GM12891 (cell line): ENCODE measurements at regions not wholly inside any gene's neighbourhood (a gene's known extent, or its start where the extent isn't known, plus 50 kb on each side); places are given as distances from the start of the nearest gene placed in this dataset.

Source experiments
- PAX5 ChIP-seq: IDR thresholded peaks from 2 replicates; pipeline ENCODE4 v1.6.1; 2011; ENCODE audit warnings: low read length, moderate library complexity, mild to moderate bottlenecking; ENCODE audit not compliant: insufficient read depth, severe bottlenecking
- POLR2A ChIP-seq: IDR thresholded peaks from 2 replicates; pipeline ENCODE4 v1.6.1; 2011; ENCODE audit warnings: low read depth, low read length, control low read depth
- POLR2AphosphoS5 ChIP-seq: IDR thresholded peaks from 2 replicates; pipeline ENCODE4 v1.6.1; 2011; ENCODE audit warnings: low read depth, low read length, control low read depth
- POU2F2 ChIP-seq: IDR thresholded peaks from 2 replicates; pipeline ENCODE4 v1.6.1; 2011; ENCODE audit warnings: low read depth, mild to moderate bottlenecking, control low read depth, low read length, moderate library complexity
- SPI1 ChIP-seq: IDR thresholded peaks from 2 replicates; pipeline ENCODE4 v1.6.1; 2011; ENCODE audit warnings: low read depth, low read length, control low read depth
- TAF1 ChIP-seq: IDR thresholded peaks from 2 replicates; pipeline ENCODE4 v1.6.1; 2011; ENCODE audit warnings: low read depth, low read length, control low read depth

GRCh38 chr5:12669326-12669725 is 765.1 kb upstream of the CTNND2 start:
- TF ChIP-seq POLR2A (no peak), TAF1 (no peak), POLR2AphosphoS5 (no peak), SPI1 (no peak), PAX5 (no peak), POU2F2 (no peak)
